Bronchial epithelial cell (primary cell): ENCODE measurements at regions not wholly inside any gene's neighbourhood (a gene's known extent, or its start where the extent isn't known, plus 50 kb on each side); places are given as distances from the start of the nearest gene placed in this dataset.
A peak's percentile ranks its signal among the peaks of the same experiment; 100 is the strongest.
"Not testable (repeated sequence)": the region's sequence is repeated elsewhere in the genome, so short reads cannot be mapped to it uniquely, and the experiment has no call there.

ENCODE experiments used
- DNase-seq: peaks from one replicate; pipeline ENCODE4 v3.0.0-alpha.2; 2010; ENCODE audit warnings: low read depth
- FAIRE-seq: peaks from 2 replicates; lab custom pipeline; 2011; peaks lifted over from hg19 to GRCh38; lab: Jason Lieb, UNC
- H3K27me3 ChIP-seq: 2 replicates; pipeline ENCODE4 v1.5.1; 2011; ENCODE audit warnings: low read length; ENCODE audit not compliant: control insufficient read depth, insufficient read depth
- H3K36me3 ChIP-seq: 2 replicates; pipeline ENCODE4 v1.5.1; 2011; ENCODE audit warnings: low read length; ENCODE audit not compliant: control insufficient read depth, insufficient read depth
- H3K4me3 ChIP-seq: 2 replicates; pipeline ENCODE4 v1.5.1; 2011; ENCODE audit warnings: mild to moderate bottlenecking, low read depth, low read length, control low read depth
- CTCF ChIP-seq: IDR thresholded peaks from 2 replicates; pipeline ENCODE4 v1.5.1; 2011; ENCODE audit warnings: mild to moderate bottlenecking, moderate library complexity, low read length, control low read depth, inconsistent platforms; ENCODE audit not compliant: insufficient read depth, severe bottlenecking

GRCh38 chr1:233828480-233828879, 76.0 kb upstream of the SLC35F3 start:
- no peaks in the 10 kb centered on the region for H3K36me3 ChIP-seq
- no peak for FAIRE-seq
- TF ChIP-seq CTCF = no peak
- DNase-seq = no peak
- H3K4me3 ChIP-seq = no peak overlapping the region
- H3K27me3 ChIP-seq = no peaks in the 10 kb centered on the region

- DNase-seq (no peak), FAIRE-seq (no peak)
- no peak overlapping the region for H3K4me3 ChIP-seq
- no peaks in the 10 kb centered on the region for H3K36me3 ChIP-seq
- TF ChIP-seq CTCF = no peak
- H3K27me3 ChIP-seq = no peaks in the 10 kb centered on the region
Measured at GRCh38 chr1:233834609-233835008, 69.9 kb upstream of the SLC35F3 start.

DNA sequence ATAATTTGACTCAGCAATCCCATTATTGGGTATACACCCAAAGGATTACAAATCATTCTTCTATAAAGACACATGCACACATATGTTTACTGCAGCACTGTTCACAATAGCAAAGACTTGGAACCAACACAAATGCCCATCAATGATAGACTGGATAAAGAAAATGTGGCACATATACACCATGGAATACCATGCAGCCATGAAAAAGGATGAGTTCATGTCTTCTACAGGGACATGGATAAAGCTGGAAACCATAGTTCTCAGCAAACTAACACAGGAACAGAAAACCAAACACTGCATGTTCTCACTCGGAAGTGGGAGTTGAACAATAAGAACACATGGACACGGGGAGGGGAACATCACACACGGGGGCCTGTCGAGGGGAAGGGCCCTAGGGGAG, 66.3 kb upstream of the SLC35F3 start:
- H3K4me3 ChIP-seq, H3K27me3 ChIP-seq, H3K36me3 ChIP-seq, FAIRE-seq, DNase-seq: not testable (repeated sequence)

- no peaks in the 10 kb centered on the region for H3K36me3 ChIP-seq
- DNase-seq (no peak), FAIRE-seq (peak; percentile 32)
- H3K27me3 ChIP-seq = no peaks in the 10 kb centered on the region
- H3K4me3 ChIP-seq = no peak overlapping the region
- TF ChIP-seq CTCF = no peak
Measured at GRCh38 chr1:233843525-233844204, 60.8 kb upstream of the SLC35F3 start.

DNA sequence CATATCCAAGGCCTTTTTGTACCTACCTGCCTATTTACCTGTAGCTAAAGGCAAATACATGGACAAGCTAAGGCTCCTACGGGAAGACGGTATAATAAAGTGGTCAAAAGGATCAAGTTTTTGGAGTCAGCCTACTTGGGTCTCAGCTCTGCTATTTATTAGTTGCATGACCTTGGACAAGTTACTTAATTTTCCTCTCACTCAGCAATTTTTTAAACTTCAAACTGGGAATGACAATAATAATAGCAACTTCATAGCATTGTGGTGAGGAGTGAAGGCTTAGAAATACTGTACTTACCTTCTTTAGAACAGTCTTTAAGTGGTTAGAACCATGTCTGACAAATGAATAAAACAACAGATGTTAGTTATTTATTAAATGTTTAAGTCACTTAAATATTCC, 60.2 kb upstream of the SLC35F3 start:
- no peak overlapping the region for H3K4me3 ChIP-seq
- no peak for DNase-seq
- H3K36me3 ChIP-seq = no peaks in the 10 kb centered on the region
- FAIRE-seq = no peak
- no peak for TF ChIP-seq CTCF
- no peaks in the 10 kb centered on the region for H3K27me3 ChIP-seq

DNA sequence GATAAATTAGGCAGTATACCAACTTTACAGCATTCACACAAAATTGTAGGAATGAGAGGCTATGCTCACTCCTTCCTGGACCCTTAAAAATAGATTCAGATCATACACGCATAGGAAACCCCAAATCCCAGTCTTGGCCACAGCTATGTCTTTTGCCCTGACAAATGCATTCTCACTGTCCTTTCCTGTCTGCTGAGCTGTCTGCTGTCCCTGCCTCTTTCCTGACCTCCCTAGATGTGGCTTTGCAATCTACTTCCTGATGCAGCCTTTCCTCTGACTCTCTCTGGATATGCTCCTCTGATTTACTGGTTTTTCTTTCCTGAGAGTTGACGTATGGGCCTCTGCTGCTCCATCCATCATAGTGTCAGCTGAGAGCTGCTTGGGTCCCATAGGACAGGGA, 59.8 kb upstream of the SLC35F3 start:
- DNase-seq (no peak), FAIRE-seq (no peak)
- H3K27me3 ChIP-seq = no peaks in the 10 kb centered on the region
- H3K36me3 ChIP-seq = no peaks in the 10 kb centered on the region
- TF ChIP-seq CTCF = no peak
- no peak overlapping the region for H3K4me3 ChIP-seq
